GM18873 (cell line): ENCODE measurements at regions not wholly inside any gene's neighbourhood (a gene's known extent, or its start where the extent isn't known, plus 50 kb on each side); places are given as distances from the start of the nearest gene placed in this dataset.

Experiments
- ATAC-seq: cut with Tn5 transposase; IDR thresholded peaks from one replicate; pipeline ENCODE4 v1.9.1; 2021; ENCODE audit warnings: mild to moderate bottlenecking, moderate library complexity, moderate number of reproducible peaks; ENCODE audit not compliant: unreplicated experiment, low FRiP score

DNA sequence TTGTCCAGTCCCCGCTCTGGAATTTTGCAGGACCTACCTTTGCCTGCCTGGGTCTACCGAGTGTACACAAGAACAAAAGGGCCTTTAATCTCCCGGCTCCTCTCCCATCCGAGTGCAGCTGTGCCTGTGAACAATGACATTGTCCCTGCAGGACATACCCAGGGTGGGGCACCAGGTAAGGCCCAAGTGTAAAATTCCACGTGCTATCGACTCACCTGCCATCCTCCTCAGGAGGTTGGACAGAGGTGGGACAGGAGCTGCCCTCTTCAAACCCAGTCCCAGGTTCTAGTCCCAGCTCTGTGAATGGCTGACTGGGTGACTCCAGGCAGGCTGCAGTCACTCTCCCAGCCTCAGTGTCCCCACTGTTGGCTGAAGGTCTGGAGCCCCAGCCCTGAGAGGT is 159.6 kb upstream of the ALDH1B1 start:
- no peak for ATAC-seq

GRCh38 chr9:38229504-38230155 is 160.6 kb upstream of the SHB start:
- ATAC-seq, result no peak

DNA sequence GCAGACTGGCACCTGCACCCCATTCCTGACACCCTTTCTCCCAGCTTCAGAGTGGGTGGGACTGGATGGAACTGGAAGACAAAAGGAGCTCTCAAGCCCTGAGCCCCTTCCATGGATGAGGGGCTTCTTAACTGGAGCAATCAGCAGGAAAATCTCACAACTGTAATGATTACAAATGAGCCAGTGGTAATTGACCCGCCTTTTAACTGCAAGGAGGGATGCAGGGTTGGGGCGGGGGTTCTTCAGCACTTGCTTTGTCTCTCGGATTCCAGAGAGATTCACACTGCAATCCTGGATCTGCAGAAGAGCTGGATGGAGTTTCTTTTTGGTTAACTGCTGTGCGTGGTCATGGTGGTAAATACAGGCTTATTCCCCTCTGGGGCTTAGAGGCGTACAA is 160.1 kb upstream of the SHB start:
- no peak for ATAC-seq

DNA sequence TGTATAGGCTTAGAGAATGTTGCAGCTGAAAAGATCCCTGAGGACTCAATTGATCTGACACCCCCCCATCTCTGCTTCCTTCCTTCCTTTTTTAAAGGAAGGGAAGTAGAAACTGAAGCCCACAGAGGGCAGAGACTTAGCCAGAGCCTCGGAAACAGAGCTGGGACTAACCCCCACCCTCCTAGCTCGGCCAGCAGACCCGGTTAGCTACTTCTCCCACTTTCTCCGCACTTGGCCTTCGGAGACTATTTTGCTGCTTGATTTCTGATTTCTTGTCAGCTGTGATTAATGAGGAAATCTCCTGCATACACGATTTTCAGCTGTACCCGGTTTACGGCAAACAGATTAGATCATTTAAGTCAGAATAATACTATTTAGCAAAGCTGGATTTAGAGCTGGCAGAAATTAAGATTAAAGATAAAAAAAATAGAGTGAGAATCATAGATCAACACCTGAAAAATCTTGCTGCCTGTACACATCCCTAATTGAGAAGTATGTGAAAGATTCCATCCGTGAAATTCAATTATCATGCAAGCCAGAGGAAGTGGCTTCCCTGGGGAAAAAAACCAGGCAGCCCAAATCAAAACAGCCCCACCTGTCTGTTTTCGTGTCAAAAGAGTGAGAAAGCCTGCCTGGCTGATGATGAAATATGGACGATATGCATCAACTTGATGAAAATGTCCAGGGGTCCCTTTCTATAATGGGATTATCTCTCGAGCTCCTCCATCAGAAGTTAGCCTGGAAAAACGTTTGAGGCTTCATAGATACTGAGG is 159.5 kb upstream of the SHB start:
- ATAC-seq, result no peak

DNA sequence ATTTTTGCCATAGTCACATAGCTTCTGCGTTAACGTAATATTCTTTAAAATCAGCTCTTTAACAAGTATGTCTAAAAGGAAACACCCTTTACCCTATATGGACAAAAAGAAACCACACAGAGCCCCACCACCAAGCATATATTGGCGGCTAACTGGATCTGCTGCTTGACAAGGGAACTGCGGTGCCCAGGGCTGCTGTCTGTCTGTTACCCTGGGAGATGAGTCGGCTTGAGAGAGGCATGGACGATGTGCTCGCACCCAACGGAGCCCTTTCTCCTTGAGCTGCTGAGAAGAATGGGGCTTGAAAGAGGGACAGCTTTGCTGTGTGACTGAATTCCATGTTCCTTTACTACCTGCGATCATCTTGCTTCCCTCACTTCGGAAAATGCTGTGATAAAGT is 158.6 kb upstream of the SHB start:
- ATAC-seq, result no peak

- ATAC-seq, result no peak
These were observed 158.1 kb upstream of the SHB start for GRCh38 chr9:38227061-38227540.

DNA sequence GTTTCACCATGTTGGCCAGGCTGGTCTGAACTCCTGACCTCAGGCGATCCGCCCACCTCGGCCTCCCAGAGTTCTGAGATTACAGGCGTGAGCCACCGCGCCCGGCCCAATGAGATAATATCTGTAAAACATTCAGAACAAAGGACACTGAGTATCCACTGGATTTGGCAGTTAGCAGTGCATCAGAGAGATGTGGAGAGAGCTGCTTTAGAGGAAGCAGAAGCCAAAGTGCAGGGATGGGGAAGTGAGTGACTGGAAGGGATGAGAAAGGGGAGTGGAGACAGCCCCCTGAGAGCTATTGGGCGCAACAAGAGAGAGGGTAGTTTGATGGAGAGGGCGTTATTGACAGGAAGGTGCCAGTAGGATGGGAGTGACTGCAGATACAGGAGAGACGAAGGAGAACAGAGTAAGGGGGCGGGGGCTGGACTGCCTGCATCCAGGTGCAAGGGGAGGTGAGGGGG is 157.5 kb upstream of the SHB start:
- no peak for ATAC-seq

- ATAC-seq, result no peak
These were observed 155.9 kb upstream of the SHB start for GRCh38 chr9:38224941-38225340.

GRCh38 chr9:38216572-38216971 is 147.5 kb upstream of the SHB start:
- no peak for ATAC-seq

- ATAC-seq, result no peak
These were observed 146.4 kb upstream of the SHB start for GRCh38 chr9:38215465-38215864.

DNA sequence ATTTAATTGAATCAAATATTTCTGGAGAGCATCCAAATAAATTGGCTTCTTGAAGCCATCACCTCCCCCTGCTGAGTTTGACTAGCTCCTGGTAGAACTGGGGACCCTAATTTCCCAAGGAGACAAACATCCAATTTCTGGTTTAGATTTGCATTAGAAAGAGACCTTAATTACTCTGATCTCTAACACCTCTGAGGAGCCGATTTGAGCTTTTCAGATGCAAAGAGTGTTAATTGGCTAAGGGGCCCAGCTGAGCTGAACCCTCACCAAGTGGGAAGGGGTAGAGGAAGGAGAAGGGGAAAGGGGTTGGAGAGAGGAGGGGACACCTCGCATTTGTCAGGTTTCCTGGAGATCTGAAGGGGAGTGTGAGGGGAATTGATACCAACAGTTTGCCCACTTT is 145.4 kb upstream of the SHB start:
- ATAC-seq, result no peak

DNA sequence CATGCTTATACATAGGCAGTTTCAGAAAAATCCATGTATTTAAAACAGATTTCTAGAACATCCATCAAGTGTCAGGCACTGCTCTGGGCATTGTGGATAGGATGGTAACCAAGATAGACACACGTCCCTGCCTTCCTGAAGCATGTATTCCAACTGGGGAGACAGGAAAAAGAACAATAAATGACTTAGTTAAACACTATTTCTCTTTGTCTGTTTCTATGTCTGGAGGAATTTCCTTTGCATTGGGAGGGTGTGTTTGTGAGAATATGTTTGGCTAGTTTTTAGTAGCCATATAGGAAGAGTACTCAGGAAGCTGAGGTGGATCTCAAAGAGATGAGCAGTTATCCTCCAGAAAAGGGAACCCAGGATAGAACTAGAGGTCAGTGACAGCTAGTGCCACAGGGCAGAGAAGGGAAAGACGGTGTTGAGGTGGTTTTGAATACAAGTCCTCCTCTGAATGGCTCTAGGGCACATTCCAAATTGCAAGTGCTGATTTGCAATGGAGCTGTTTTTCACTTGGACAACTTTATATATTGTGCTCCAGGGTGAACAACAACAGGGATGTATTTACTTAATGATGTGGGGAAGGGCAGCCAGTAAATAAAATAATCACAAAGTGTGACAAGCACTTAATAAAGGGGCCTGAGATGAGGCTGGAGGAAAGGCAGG is 144.7 kb upstream of the SHB start:
- no peak for ATAC-seq

DNA sequence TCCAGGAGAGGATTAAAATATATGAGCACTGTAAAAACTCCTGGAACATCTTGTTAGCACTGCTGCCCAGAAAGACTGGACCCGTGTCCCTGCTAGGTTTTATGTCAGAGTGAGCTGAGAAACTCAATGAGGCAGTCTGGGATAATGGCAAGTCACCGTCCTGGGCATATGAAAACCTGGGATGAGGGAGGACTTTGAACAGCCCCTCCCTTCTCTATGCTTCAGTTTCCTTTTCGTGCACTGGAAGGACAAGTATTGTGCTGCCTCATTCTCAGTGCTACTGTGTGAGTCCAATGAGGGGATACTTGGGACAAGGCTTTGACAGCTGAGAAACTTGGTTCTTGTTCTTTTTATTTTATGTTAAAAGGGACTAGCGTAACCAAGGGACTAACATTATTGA is 143.0 kb upstream of the SHB start:
- ATAC-seq, result no peak

DNA sequence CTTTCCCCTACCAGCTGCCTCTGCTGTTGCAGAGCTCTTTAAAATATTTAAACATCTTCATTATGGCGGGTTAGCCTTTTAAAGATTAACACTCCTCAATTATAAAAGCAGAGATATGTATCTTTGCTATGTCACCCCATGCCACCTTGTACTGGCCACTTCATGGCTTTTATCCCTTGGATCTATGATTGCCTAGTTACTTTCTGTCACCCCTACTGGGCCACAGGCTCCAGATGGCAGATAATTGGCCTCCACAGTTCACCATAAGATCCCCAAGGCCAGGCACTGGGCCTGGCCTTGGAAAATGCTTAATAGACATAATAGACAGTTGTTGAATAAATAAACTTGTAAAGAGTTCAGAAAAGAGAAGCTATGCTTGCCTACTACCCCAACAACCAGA is 142.0 kb upstream of the SHB start:
- no peak for ATAC-seq

DNA sequence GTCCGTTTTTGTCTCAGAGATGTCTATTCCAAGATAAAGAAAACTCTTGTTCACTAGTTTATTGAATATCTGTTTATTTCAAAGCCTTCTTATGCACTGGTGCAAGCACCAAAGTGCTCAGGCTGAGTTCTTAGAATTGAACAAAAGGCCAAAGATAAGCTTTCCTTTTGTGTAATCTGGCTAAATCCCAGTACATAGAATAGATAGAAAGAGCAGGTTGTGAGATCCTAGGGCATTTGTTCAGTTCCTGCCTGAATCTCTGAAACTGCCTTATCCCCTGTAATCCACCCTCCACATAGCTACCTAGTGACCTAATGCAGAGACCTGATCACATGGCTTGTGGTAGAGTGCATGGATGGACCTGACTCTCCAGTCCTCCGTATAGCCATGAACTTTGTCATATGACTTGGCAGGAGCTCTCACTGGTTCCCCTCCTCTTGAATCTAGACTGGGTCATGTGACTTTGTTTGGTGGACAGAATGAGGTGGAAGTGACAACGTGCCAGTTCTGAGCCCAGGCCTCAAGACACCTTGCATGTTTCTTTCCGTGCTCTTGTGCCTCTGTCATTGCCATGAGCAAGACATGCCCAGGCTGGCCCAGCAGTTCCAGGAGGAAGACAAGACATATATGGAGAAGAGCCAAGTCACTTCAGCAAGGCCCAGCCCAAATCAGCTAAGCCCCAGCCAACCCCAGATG is 139.3 kb upstream of the SHB start:
- ATAC-seq, result no peak

DNA sequence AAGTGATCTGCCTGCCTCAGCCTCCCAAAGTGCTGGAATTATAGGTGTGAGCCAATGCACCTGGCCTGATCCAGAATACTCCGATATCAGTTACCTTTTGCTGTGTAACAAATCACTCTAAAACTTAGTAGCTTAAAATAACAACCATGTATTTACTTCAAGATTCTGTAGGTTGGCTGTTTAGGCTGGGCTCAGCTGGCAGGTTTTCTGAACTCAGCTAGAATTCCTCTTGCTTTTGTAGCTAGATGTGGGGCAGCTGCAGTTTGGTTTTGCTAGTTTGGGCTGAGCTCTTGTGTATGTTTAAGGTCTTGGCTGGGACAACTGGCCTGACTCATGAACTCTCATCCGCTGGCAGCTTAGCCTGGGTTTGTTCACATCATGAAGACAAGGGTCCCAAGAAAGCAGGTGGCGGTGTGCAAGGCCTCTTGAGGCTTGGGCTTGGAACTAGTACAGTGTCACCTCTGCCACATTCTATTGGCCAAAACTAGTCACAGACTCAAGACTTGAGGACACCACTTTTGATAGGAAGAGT is 138.3 kb upstream of the SHB start:
- ATAC-seq, result no peak

GRCh38 chr9:38205279-38205678 is 136.3 kb upstream of the SHB start:
- no peak for ATAC-seq

DNA sequence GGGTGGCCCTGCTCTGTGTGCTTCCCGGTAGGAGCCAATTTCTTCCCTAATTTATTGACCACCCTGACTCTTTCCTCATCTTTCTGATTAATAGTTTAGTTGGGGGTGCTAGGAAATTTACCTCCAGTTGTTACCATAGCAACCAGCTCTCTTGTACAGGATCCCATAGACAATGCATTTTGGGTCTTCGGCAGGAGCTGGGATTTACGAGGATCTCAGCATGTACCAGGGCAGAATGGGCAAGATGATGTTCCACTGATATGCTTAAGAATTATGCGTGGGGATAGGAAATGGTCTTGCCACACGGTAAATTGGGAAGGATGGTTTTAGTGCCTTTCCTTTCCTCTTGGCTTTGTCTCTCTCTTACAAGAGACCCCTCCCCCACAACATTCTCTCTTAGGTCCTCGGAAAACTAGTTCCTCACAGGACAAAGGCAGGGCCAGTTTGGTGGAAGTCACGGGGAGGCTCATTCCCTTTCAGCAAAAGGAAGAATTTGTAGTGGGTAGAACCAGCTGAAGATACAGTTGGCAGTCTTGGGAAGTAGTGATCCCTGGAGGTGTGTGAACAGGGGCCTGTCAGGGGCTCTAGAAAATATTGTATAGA is 133.4 kb upstream of the SHB start:
- no peak for ATAC-seq

GRCh38 chr9:38201844-38202243 is 132.8 kb upstream of the SHB start:
- ATAC-seq, result no peak

- no peak for ATAC-seq
These were observed 131.4 kb upstream of the SHB start for GRCh38 chr9:38200431-38200830.
